Naive B cell (primary cell): ENCODE measurements at regions not wholly inside any gene's neighbourhood (a gene's known extent, or its start where the extent isn't known, plus 50 kb on each side); places are given as distances from the start of the nearest gene placed in this dataset.

Source experiments
- ATAC-seq, 2 donors: fragments of 150-1000 bp; cut with Tn5 transposase; 2 replicates each; pipeline ENCODE4 v1.10.0; 2021; ENCODE audit warnings: low read depth in 2 of 2, mild to moderate bottlenecking in 2 of 2, moderate library complexity in 2 of 2
- DNase-seq: peaks from one replicate; pipeline ENCODE4 v3.0.0; 2022
- H3K27ac Mint-ChIP-seq, 6 donors: one replicate each; pipeline ENCODE4 v1.8.0; 2020 to 2022; ENCODE audit warnings: mild to moderate bottlenecking in 6 of 6, mixed read lengths in 6 of 6, moderate library complexity in 5 of 6, inconsistent platforms in 2 of 6
- H3K27me3 Mint-ChIP-seq, 3 donors: one replicate each; pipeline ENCODE4 v1.8.0; 2021 to 2022; ENCODE audit warnings: mixed read lengths in 3 of 3, mild to moderate bottlenecking in 1 of 3
- H3K36me3 Mint-ChIP-seq, 2 donors: one replicate each; pipeline ENCODE4 v1.8.0; 2020 to 2022; ENCODE audit warnings: mixed read lengths in 2 of 2, inconsistent platforms in 1 of 2, mild to moderate bottlenecking in 1 of 2
- H3K4me1 Mint-ChIP-seq, 3 donors: one replicate each; pipeline ENCODE4 v1.8.0; 2020 to 2022; ENCODE audit warnings: mixed read lengths in 3 of 3, inconsistent platforms in 1 of 3, mild to moderate bottlenecking in 1 of 3, moderate library complexity in 1 of 3
- H3K4me3 Mint-ChIP-seq, 8 donors: one replicate each; pipeline ENCODE4 v1.8.0; 2020 to 2022; ENCODE audit warnings: mild to moderate bottlenecking in 8 of 8, mixed read lengths in 8 of 8, moderate library complexity in 8 of 8, inconsistent platforms in 2 of 8
- H3K9me3 Mint-ChIP-seq, 7 donors: one replicate each; pipeline ENCODE4 v1.8.0; 2020 to 2022; ENCODE audit warnings: mixed read lengths in 7 of 7, mild to moderate bottlenecking in 5 of 7, inconsistent platforms in 2 of 7, moderate library complexity in 1 of 7

- no peak overlapping the region for H3K4me3 Mint-ChIP-seq
- DNase-seq, result no peak
- H3K27ac Mint-ChIP-seq, result no peak overlapping the region
- peaks cover 6 to 26% (median 10%) of the 10 kb centered on the region in 3 donors for H3K27me3 Mint-ChIP-seq
- ATAC-seq, result no peak
- peaks cover 0 to 17% (median 7%) of the 10 kb centered on the region in 7 donors for H3K9me3 Mint-ChIP-seq
- H3K36me3 Mint-ChIP-seq, result peaks cover 0 to 7% of the 10 kb centered on the region in 2 donors
- H3K4me1 Mint-ChIP-seq, result no peaks in the 10 kb centered on the region
Observed at GRCh38 chr13:97802213-97802612, 151.3 kb upstream of the IPO5 start.

GRCh38 chr13:97809576-97809975 lies 143.9 kb upstream of the IPO5 start:
- DNase-seq (no peak), ATAC-seq (no peak)
- Mint-ChIP-seq H3K36me3 (no peaks in the 10 kb centered on the region), H3K27me3 (peaks cover 6 to 16% (median 9%) of the 10 kb centered on the region in 3 donors), H3K9me3 (peaks cover 0 to 21% (median 4%) of the 10 kb centered on the region in 7 donors), H3K27ac (no peak overlapping the region), H3K4me3 (no peak overlapping the region), H3K4me1 (no peaks in the 10 kb centered on the region)

GRCh38 chr13:97810152-97810551 lies 143.3 kb upstream of the IPO5 start:
- Mint-ChIP-seq H3K36me3 (no peaks in the 10 kb centered on the region), H3K9me3 (peaks cover 0 to 21% (median 4%) of the 10 kb centered on the region in 7 donors), H3K27ac (no peak overlapping the region), H3K4me1 (no peaks in the 10 kb centered on the region), H3K27me3 (peaks cover 6 to 11% (median 9%) of the 10 kb centered on the region in 3 donors), H3K4me3 (no peak overlapping the region)
- DNase-seq, result no peak
- ATAC-seq, result no peak

GRCh38 chr13:97822377-97822776 lies 131.1 kb upstream of the IPO5 start:
- no peak for ATAC-seq
- Mint-ChIP-seq H3K4me3 (no peak overlapping the region), H3K4me1 (no peaks in the 10 kb centered on the region), H3K9me3 (peaks cover 0 to 15% (median 3%) of the 10 kb centered on the region in 7 donors), H3K36me3 (no peaks in the 10 kb centered on the region), H3K27me3 (peaks cover 3 to 32% (median 5%) of the 10 kb centered on the region in 3 donors), H3K27ac (no peak overlapping the region)
- no peak for DNase-seq

- Mint-ChIP-seq H3K4me3 (no peak overlapping the region), H3K27ac (no peak overlapping the region), H3K9me3 (peaks cover 1 to 9% (median 5%) of the 10 kb centered on the region in 7 donors), H3K36me3 (no peaks in the 10 kb centered on the region), H3K4me1 (no peaks in the 10 kb centered on the region), H3K27me3 (peaks cover 0 to 21% (median 0%) of the 10 kb centered on the region in 3 donors)
- no peak for ATAC-seq
- DNase-seq, result no peak
Observed at GRCh38 chr13:97826421-97827012, 127.0 kb upstream of the IPO5 start.

GRCh38 chr13:97834250-97834649 lies 119.2 kb upstream of the IPO5 start:
- DNase-seq (no peak), ATAC-seq (no peak)
- Mint-ChIP-seq H3K4me3 (no peak overlapping the region), H3K27ac (no peak overlapping the region), H3K9me3 (peaks cover 0 to 21% (median 6%) of the 10 kb centered on the region in 7 donors), H3K27me3 (peaks cover 0 to 6% (median 0%) of the 10 kb centered on the region in 3 donors), H3K4me1 (no peaks in the 10 kb centered on the region), H3K36me3 (no peaks in the 10 kb centered on the region)

- no peak for ATAC-seq
- no peak for DNase-seq
- Mint-ChIP-seq H3K9me3 (peaks cover 0 to 5% (median 2%) of the 10 kb centered on the region in 7 donors), H3K4me1 (no peaks in the 10 kb centered on the region), H3K27me3 (peaks cover 23 to 31% (median 28%) of the 10 kb centered on the region in 3 donors), H3K36me3 (no peaks in the 10 kb centered on the region), H3K27ac (no peak overlapping the region), H3K4me3 (no peak overlapping the region)
Observed at GRCh38 chr13:97843189-97843588, 110.3 kb upstream of the IPO5 start.

- H3K36me3 Mint-ChIP-seq, result no peaks in the 10 kb centered on the region
- H3K27me3 Mint-ChIP-seq, result peaks cover 23 to 35% (median 25%) of the 10 kb centered on the region in 3 donors
- H3K27ac Mint-ChIP-seq, result no peak overlapping the region
- no peaks in the 10 kb centered on the region for H3K4me1 Mint-ChIP-seq
- H3K9me3 Mint-ChIP-seq, result peaks cover 0 to 5% (median 2%) of the 10 kb centered on the region in 7 donors
- no peak overlapping the region for H3K4me3 Mint-ChIP-seq
- ATAC-seq, result no peak
- no peak for DNase-seq
Observed at GRCh38 chr13:97844151-97844550, 109.3 kb upstream of the IPO5 start.

GRCh38 chr13:97848886-97849285 lies 104.6 kb upstream of the IPO5 start:
- H3K4me1 Mint-ChIP-seq, result no peaks in the 10 kb centered on the region

GRCh38 chr13:97849305-97849704 lies 104.2 kb upstream of the IPO5 start:
- Mint-ChIP-seq H3K27ac (no peak overlapping the region), H3K36me3 (no peaks in the 10 kb centered on the region), H3K27me3 (peaks cover 0 to 23% (median 12%) of the 10 kb centered on the region in 3 donors), H3K4me1 (peaks cover 0 to 2% (median 0%) of the 10 kb centered on the region in 3 donors), H3K4me3 (peak overlapping the region in 1 of 8 donors; percentile 6), H3K9me3 (peaks cover 0 to 11% (median 3%) of the 10 kb centered on the region in 7 donors)
- DNase-seq, result no peak
- ATAC-seq, result no peak

More at GRCh38 chr13:97848886-97849285, 104.6 kb upstream of the IPO5 start:
- no peak for DNase-seq
- Mint-ChIP-seq H3K4me3 (no peak overlapping the region), H3K27ac (peak overlapping the region in 1 of 6 donors; percentile 43), H3K27me3 (peaks cover 3 to 27% (median 16%) of the 10 kb centered on the region in 3 donors), H3K36me3 (no peaks in the 10 kb centered on the region), H3K9me3 (peaks cover 0 to 14% (median 3%) of the 10 kb centered on the region in 7 donors)
- no peak for ATAC-seq

GRCh38 chr13:97851269-97851668 lies 102.2 kb upstream of the IPO5 start:
- Mint-ChIP-seq H3K4me3 (no peak overlapping the region), H3K36me3 (no peaks in the 10 kb centered on the region), H3K9me3 (peaks cover 0 to 11% (median 4%) of the 10 kb centered on the region in 7 donors), H3K4me1 (peaks cover 0 to 6% (median 0%) of the 10 kb centered on the region in 3 donors), H3K27ac (no peak overlapping the region), H3K27me3 (peaks cover 0 to 14% (median 10%) of the 10 kb centered on the region in 3 donors)
- ATAC-seq (no peak), DNase-seq (no peak)

GRCh38 chr13:97852181-97852874 lies 101.1 kb upstream of the IPO5 start:
- H3K27ac Mint-ChIP-seq, result no peak overlapping the region
- H3K27me3 Mint-ChIP-seq, result peaks cover 0 to 13% (median 10%) of the 10 kb centered on the region in 3 donors
- no peak for DNase-seq
- no peaks in the 10 kb centered on the region for H3K36me3 Mint-ChIP-seq
- H3K4me1 Mint-ChIP-seq, result peaks cover 0 to 6% (median 0%) of the 10 kb centered on the region in 3 donors
- H3K4me3 Mint-ChIP-seq, result peak overlapping the region in 1 of 8 donors; percentile 30
- peaks cover 0 to 11% (median 4%) of the 10 kb centered on the region in 7 donors for H3K9me3 Mint-ChIP-seq
- ATAC-seq, result no peak

GRCh38 chr13:97853550-97853949 lies 99.9 kb upstream of the IPO5 start:
- no peak for DNase-seq
- Mint-ChIP-seq H3K4me3 (no peak overlapping the region), H3K4me1 (peaks cover 0 to 6% (median 0%) of the 10 kb centered on the region in 3 donors), H3K9me3 (peaks cover 0 to 11% (median 4%) of the 10 kb centered on the region in 7 donors), H3K27me3 (peaks cover 0 to 22% (median 15%) of the 10 kb centered on the region in 3 donors), H3K27ac (no peak overlapping the region), H3K36me3 (no peaks in the 10 kb centered on the region)
- no peak for ATAC-seq
